Natural killer cell treated with Interleukin-12 subunit alpha and Interleukin-12 subunit beta and Interleukin-15 and Interleukin-18, amount 100 ng/mL, for 72 hours (primary cell): ENCODE measurements at regions not wholly inside any gene's neighbourhood (a gene's known extent, or its start where the extent isn't known, plus 50 kb on each side); places are given as distances from the start of the nearest gene placed in this dataset.
"Not testable (repeated sequence)": the region's sequence is repeated elsewhere in the genome, so short reads cannot be mapped to it uniquely, and the experiment has no call there.

ENCODE experiments used
- ATAC-seq, 2 donors: fragments of 150-1000 bp; cut with Tn5 transposase in 1 of 2; sonication (Bioruptor Pico), chemical (Tn5 transposase) in 1 of 2; 2 replicates each; pipeline ENCODE4 v1.10.0; 2021
- DNase-seq: peaks from one replicate; pipeline ENCODE4 v3.0.0; 2022; ENCODE audit warnings: low spot score
- H3K27ac Mint-ChIP-seq, 2 donors: 1 replicate in 1 of 2; 2 replicates in 1 of 2; pipeline ENCODE4 v1.8.0; 2022; ENCODE audit warnings: mixed read lengths in 2 of 2, mild to moderate bottlenecking in 1 of 2, moderate library complexity in 1 of 2
- H3K27me3 Mint-ChIP-seq, 2 donors: 1 replicate in 1 of 2; 2 replicates in 1 of 2; pipeline ENCODE4 v1.8.0; 2022; ENCODE audit warnings: mixed read lengths in 2 of 2
- H3K36me3 Mint-ChIP-seq: one replicate; pipeline ENCODE4 v1.8.0; 2022; ENCODE audit warnings: mixed read lengths
- H3K4me1 Mint-ChIP-seq, 2 donors: 1 replicate in 1 of 2; 2 replicates in 1 of 2; pipeline ENCODE4 v1.8.0; 2022; ENCODE audit warnings: low read depth in 2 of 2, mixed read lengths in 2 of 2, mild to moderate bottlenecking in 1 of 2
- H3K4me3 Mint-ChIP-seq: one replicate; pipeline ENCODE4 v1.8.0; 2022; ENCODE audit warnings: mixed read lengths
- H3K9me3 Mint-ChIP-seq: 2 replicates; pipeline ENCODE4 v1.8.0; 2022; ENCODE audit warnings: mixed read lengths

- Mint-ChIP-seq H3K4me3 (no peak overlapping the region), H3K27ac (no peak overlapping the region), H3K9me3 (no peaks in the 10 kb centered on the region), H3K4me1 (no peaks in the 10 kb centered on the region), H3K27me3 (peaks cover 13 to 31% of the 10 kb centered on the region in 2 donors), H3K36me3 (no peaks in the 10 kb centered on the region)
- no peak for DNase-seq
- no peak for ATAC-seq
These were observed 76.1 kb upstream of the PCDH8 start for GRCh38 chr13:52924289-52925148.

GRCh38 chr13:52922961-52923360 lies 74.5 kb upstream of the PCDH8 start:
- Mint-ChIP-seq H3K9me3 (no peaks in the 10 kb centered on the region), H3K4me3 (no peak overlapping the region), H3K27me3 (peaks cover 14 to 29% of the 10 kb centered on the region in 2 donors), H3K4me1 (no peaks in the 10 kb centered on the region), H3K36me3 (no peaks in the 10 kb centered on the region), H3K27ac (no peak overlapping the region)
- no peak for ATAC-seq
- DNase-seq: no peak

- H3K36me3 Mint-ChIP-seq: no peaks in the 10 kb centered on the region
- DNase-seq (no peak), ATAC-seq (no peak)
- no peak overlapping the region for H3K27ac Mint-ChIP-seq
- H3K4me3 Mint-ChIP-seq: no peak overlapping the region
- H3K4me1 Mint-ChIP-seq: no peaks in the 10 kb centered on the region
- H3K9me3 Mint-ChIP-seq: peaks cover 4% of the 10 kb centered on the region
- H3K27me3 Mint-ChIP-seq: peaks cover 17 to 22% of the 10 kb centered on the region in 2 donors
These were observed 72.8 kb upstream of the PCDH8 start for GRCh38 chr13:52921194-52921593.

GRCh38 chr13:52916486-52916990 lies 68.1 kb upstream of the PCDH8 start:
- H3K27me3 Mint-ChIP-seq: peaks cover 15 to 31% of the 10 kb centered on the region in 2 donors
- ATAC-seq (no peak), DNase-seq (no peak)
- H3K4me1 Mint-ChIP-seq: no peaks in the 10 kb centered on the region
- no peaks in the 10 kb centered on the region for H3K36me3 Mint-ChIP-seq
- H3K9me3 Mint-ChIP-seq: peaks cover 4% of the 10 kb centered on the region
- no peak overlapping the region for H3K27ac Mint-ChIP-seq
- no peak overlapping the region for H3K4me3 Mint-ChIP-seq

- ATAC-seq: no peak
- DNase-seq: no peak
- Mint-ChIP-seq H3K4me1 (peaks cover 0 to 4% of the 10 kb centered on the region in 2 donors), H3K36me3 (no peaks in the 10 kb centered on the region), H3K27ac (no peak overlapping the region), H3K9me3 (no peaks in the 10 kb centered on the region), H3K27me3 (peaks cover 13 to 28% of the 10 kb centered on the region in 2 donors), H3K4me3 (no peak overlapping the region)
These were observed 62.9 kb upstream of the PCDH8 start for GRCh38 chr13:52911340-52911739.

GRCh38 chr13:52910318-52910717 lies 61.9 kb upstream of the PCDH8 start:
- not testable (repeated sequence) for H3K36me3 Mint-ChIP-seq, H3K27ac Mint-ChIP-seq, H3K4me3 Mint-ChIP-seq, DNase-seq, H3K9me3 Mint-ChIP-seq, H3K4me1 Mint-ChIP-seq, ATAC-seq
- peaks cover 23 to 36% of the 10 kb centered on the region in 2 donors for H3K27me3 Mint-ChIP-seq

GRCh38 chr13:52906122-52906903 lies 57.9 kb upstream of the PCDH8 start:
- no peak overlapping the region for H3K27ac Mint-ChIP-seq
- H3K36me3 Mint-ChIP-seq: no peaks in the 10 kb centered on the region
- no peak overlapping the region for H3K4me3 Mint-ChIP-seq
- DNase-seq (no peak), ATAC-seq (no peak)
- peaks cover 0 to 4% of the 10 kb centered on the region in 2 donors for H3K4me1 Mint-ChIP-seq
- H3K27me3 Mint-ChIP-seq: peaks cover 27 to 36% of the 10 kb centered on the region in 2 donors
- H3K9me3 Mint-ChIP-seq: no peaks in the 10 kb centered on the region

- peaks cover 25 to 31% of the 10 kb centered on the region in 2 donors for H3K27me3 Mint-ChIP-seq
- no peaks in the 10 kb centered on the region for H3K9me3 Mint-ChIP-seq
- H3K27ac Mint-ChIP-seq: no peak overlapping the region
- ATAC-seq (no peak), DNase-seq (no peak)
- H3K36me3 Mint-ChIP-seq: no peaks in the 10 kb centered on the region
- H3K4me3 Mint-ChIP-seq: no peak overlapping the region
- H3K4me1 Mint-ChIP-seq: peaks cover 0 to 4% of the 10 kb centered on the region in 2 donors
These were observed 57.3 kb upstream of the PCDH8 start for GRCh38 chr13:52905701-52906100.

- Mint-ChIP-seq H3K36me3 (no peaks in the 10 kb centered on the region), H3K4me3 (no peak overlapping the region), H3K27ac (no peak overlapping the region), H3K4me1 (peaks cover 0 to 4% of the 10 kb centered on the region in 2 donors), H3K9me3 (no peaks in the 10 kb centered on the region), H3K27me3 (peaks cover 19 to 25% of the 10 kb centered on the region in 2 donors)
- DNase-seq (no peak), ATAC-seq (no peak)
These were observed 54.9 kb upstream of the PCDH8 start for GRCh38 chr13:52903320-52903719.

- peaks cover 2 to 7% of the 10 kb centered on the region in 2 donors for H3K27me3 Mint-ChIP-seq
- no peaks in the 10 kb centered on the region for H3K36me3 Mint-ChIP-seq
- no peak overlapping the region for H3K4me3 Mint-ChIP-seq
- H3K9me3 Mint-ChIP-seq: no peaks in the 10 kb centered on the region
- DNase-seq (no peak), ATAC-seq (no peak)
- H3K4me1 Mint-ChIP-seq: no peaks in the 10 kb centered on the region
- no peak overlapping the region for H3K27ac Mint-ChIP-seq
These were observed 50.8 kb upstream of the PCDH8 start for GRCh38 chr13:52899206-52899605.
